Stomach smooth muscle (tissue), 2 donors: ENCODE measurements at regions not wholly inside any gene's neighbourhood (a gene's known extent, or its start where the extent isn't known, plus 50 kb on each side); places are given as distances from the start of the nearest gene placed in this dataset.

Source experiments
- H3K27ac ChIP-seq: one replicate; pipeline ENCODE4 v1.7.0; 2013; ENCODE audit warnings: mild to moderate bottlenecking, low read length, inconsistent platforms
- H3K27me3 ChIP-seq, 2 donors: one replicate each; pipeline ENCODE4 v1.7.0; 2013; ENCODE audit warnings: low read length in 2 of 2; ENCODE audit not compliant: insufficient read depth in 2 of 2, control insufficient read depth in 1 of 2
- H3K36me3 ChIP-seq, 2 donors: one replicate each; pipeline ENCODE4 v1.7.0; 2013; ENCODE audit warnings: low read length in 2 of 2; ENCODE audit not compliant: control insufficient read depth in 2 of 2, insufficient read depth in 2 of 2
- H3K4me1 ChIP-seq: one replicate; pipeline ENCODE4 v1.7.0; 2013; ENCODE audit warnings: low read length; ENCODE audit not compliant: control insufficient read depth, insufficient read depth
- H3K4me3 ChIP-seq, 2 donors: one replicate each; pipeline ENCODE4 v1.7.0; 2013; ENCODE audit warnings: low read length in 2 of 2
- H3K9ac ChIP-seq, 2 donors: one replicate each; pipeline ENCODE4 v1.7.0; 2013; ENCODE audit warnings: low read length in 2 of 2, mild to moderate bottlenecking in 1 of 2
- H3K9me3 ChIP-seq, 2 donors: one replicate each; pipeline ENCODE4 v1.7.0; 2013; ENCODE audit warnings: low read length in 2 of 2; ENCODE audit not compliant: control insufficient read depth in 2 of 2
- donor health status: healthy.
- donor health status: Pancreatic carcinoma.

- no peak overlapping the region for H3K4me3 ChIP-seq
- no peaks in the 10 kb centered on the region for H3K36me3 ChIP-seq
- H3K9ac ChIP-seq = no peak overlapping the region
- no peak overlapping the region for H3K27ac ChIP-seq
- no peaks in the 10 kb centered on the region for H3K4me1 ChIP-seq
- H3K9me3 ChIP-seq = no peaks in the 10 kb centered on the region
- H3K27me3 ChIP-seq = no peaks in the 10 kb centered on the region
These were observed 346.1 kb downstream of the LMO4 start for GRCh38 chr1:87674791-87675190.

- no peak overlapping the region for H3K4me3 ChIP-seq
- H3K27ac ChIP-seq = no peak overlapping the region
- no peaks in the 10 kb centered on the region for H3K9me3 ChIP-seq
- H3K9ac ChIP-seq = no peak overlapping the region
- H3K36me3 ChIP-seq = no peaks in the 10 kb centered on the region
- no peaks in the 10 kb centered on the region for H3K27me3 ChIP-seq
- H3K4me1 ChIP-seq = no peaks in the 10 kb centered on the region
These were observed 349.6 kb downstream of the LMO4 start for GRCh38 chr1:87678266-87678665.

GRCh38 chr1:87682565-87682964 lies 353.9 kb downstream of the LMO4 start:
- Histone ChIP-seq H3K4me1 (peaks cover 19% of the 10 kb centered on the region), H3K27ac (no peak overlapping the region), H3K9ac (no peak overlapping the region), H3K9me3 (no peaks in the 10 kb centered on the region), H3K36me3 (no peaks in the 10 kb centered on the region), H3K27me3 (no peaks in the 10 kb centered on the region), H3K4me3 (no peak overlapping the region)

- H3K27me3 ChIP-seq = no peaks in the 10 kb centered on the region
- H3K27ac ChIP-seq = peak overlapping the region; percentile 82
- H3K4me3 ChIP-seq = peak overlapping the region; percentile 76 to 80
- no peaks in the 10 kb centered on the region for H3K9me3 ChIP-seq
- H3K9ac ChIP-seq = peak overlapping the region; percentile 67 to 86
- peaks cover 19% of the 10 kb centered on the region for H3K4me1 ChIP-seq
- no peaks in the 10 kb centered on the region for H3K36me3 ChIP-seq
These were observed 354.7 kb downstream of the LMO4 start for GRCh38 chr1:87683196-87683956.

- no peaks in the 10 kb centered on the region for H3K27me3 ChIP-seq
- no peaks in the 10 kb centered on the region for H3K9me3 ChIP-seq
- peak overlapping the region; percentile 67 to 86 for H3K9ac ChIP-seq
- peak overlapping the region; percentile 82 for H3K27ac ChIP-seq
- peaks cover 19% of the 10 kb centered on the region for H3K4me1 ChIP-seq
- peak overlapping the region; percentile 76 to 80 for H3K4me3 ChIP-seq
- H3K36me3 ChIP-seq = no peaks in the 10 kb centered on the region
These were observed 355.5 kb downstream of the LMO4 start for GRCh38 chr1:87684194-87684593.

- Histone ChIP-seq H3K4me3 (peak overlapping the region; percentile 76 to 80), H3K9ac (peak overlapping the region; percentile 2 to 86), H3K36me3 (no peaks in the 10 kb centered on the region), H3K27ac (peak overlapping the region; percentile 82), H3K4me1 (peaks cover 19% of the 10 kb centered on the region), H3K9me3 (no peaks in the 10 kb centered on the region), H3K27me3 (no peaks in the 10 kb centered on the region)
These were observed 356.1 kb downstream of the LMO4 start for GRCh38 chr1:87684713-87685205.

GRCh38 chr1:87685311-87686135 lies 356.8 kb downstream of the LMO4 start:
- H3K36me3 ChIP-seq = no peaks in the 10 kb centered on the region
- H3K9me3 ChIP-seq = no peaks in the 10 kb centered on the region
- H3K9ac ChIP-seq = peak overlapping the region; percentile 2 to 52
- no peaks in the 10 kb centered on the region for H3K27me3 ChIP-seq
- H3K27ac ChIP-seq = peak overlapping the region; percentile 82
- peaks cover 19% of the 10 kb centered on the region for H3K4me1 ChIP-seq
- H3K4me3 ChIP-seq = peak overlapping the region; percentile 76 to 80

GRCh38 chr1:87686136-87686495 lies 357.4 kb downstream of the LMO4 start:
- no peak overlapping the region for H3K9ac ChIP-seq
- no peaks in the 10 kb centered on the region for H3K9me3 ChIP-seq
- H3K27ac ChIP-seq = peak overlapping the region; percentile 82
- peak overlapping the region in 1 of 2 donors; percentile 80 for H3K4me3 ChIP-seq
- no peaks in the 10 kb centered on the region for H3K36me3 ChIP-seq
- H3K4me1 ChIP-seq = peaks cover 19% of the 10 kb centered on the region
- no peaks in the 10 kb centered on the region for H3K27me3 ChIP-seq

- H3K4me3 ChIP-seq = no peak overlapping the region
- H3K4me1 ChIP-seq = peaks cover 19% of the 10 kb centered on the region
- peak overlapping the region; percentile 82 for H3K27ac ChIP-seq
These were observed 358.0 kb downstream of the LMO4 start for GRCh38 chr1:87686671-87687070.

GRCh38 chr1:87688136-87688535 lies 359.5 kb downstream of the LMO4 start:
- no peaks in the 10 kb centered on the region for H3K9me3 ChIP-seq
- no peaks in the 10 kb centered on the region for H3K36me3 ChIP-seq
- H3K4me1 ChIP-seq = peaks cover 19% of the 10 kb centered on the region
- no peak overlapping the region for H3K27ac ChIP-seq
- no peak overlapping the region for H3K4me3 ChIP-seq
- H3K9ac ChIP-seq = no peak overlapping the region
- H3K27me3 ChIP-seq = no peaks in the 10 kb centered on the region

More at GRCh38 chr1:87686671-87687070, 358.0 kb downstream of the LMO4 start:
- Histone ChIP-seq H3K27me3 (no peaks in the 10 kb centered on the region), H3K36me3 (no peaks in the 10 kb centered on the region), H3K9me3 (no peaks in the 10 kb centered on the region), H3K9ac (no peak overlapping the region)
